Activated CD4-positive, alpha-beta T cell treated with anti-CD3 and anti-CD28 coated beads for 24 hours (primary cell): ENCODE measurements at regions not wholly inside any gene's neighbourhood (a gene's known extent, or its start where the extent isn't known, plus 50 kb on each side); places are given as distances from the start of the nearest gene placed in this dataset.
"Not testable (repeated sequence)": the region's sequence is repeated elsewhere in the genome, so short reads cannot be mapped to it uniquely, and the experiment has no call there.

Experiments used
- DNase-seq, 2 donors: peaks; one replicate each; pipeline ENCODE4 v3.0.0-alpha.2; 2020; ENCODE audit warnings: low read depth in 2 of 2

DNA sequence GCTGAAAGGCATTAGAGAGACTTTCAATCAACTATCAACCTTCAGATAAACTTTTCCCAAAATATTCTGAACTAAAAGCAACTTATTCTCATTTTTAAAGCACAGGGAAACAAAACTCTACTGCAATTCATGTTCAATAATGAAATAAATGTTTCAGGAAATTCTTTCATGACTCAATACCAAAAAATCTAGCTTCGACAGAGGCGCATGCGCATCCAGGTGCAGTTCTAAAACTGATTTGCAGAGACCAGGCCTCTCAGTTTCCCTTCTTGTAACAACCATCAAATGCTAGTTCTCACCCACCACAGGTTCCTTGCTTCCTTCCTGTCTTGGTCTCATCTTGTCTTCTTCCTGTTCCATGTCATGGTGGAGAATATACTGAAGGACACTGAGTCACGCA is 55.3 kb upstream of the NRBF2 start:
- no peak for DNase-seq

DNA sequence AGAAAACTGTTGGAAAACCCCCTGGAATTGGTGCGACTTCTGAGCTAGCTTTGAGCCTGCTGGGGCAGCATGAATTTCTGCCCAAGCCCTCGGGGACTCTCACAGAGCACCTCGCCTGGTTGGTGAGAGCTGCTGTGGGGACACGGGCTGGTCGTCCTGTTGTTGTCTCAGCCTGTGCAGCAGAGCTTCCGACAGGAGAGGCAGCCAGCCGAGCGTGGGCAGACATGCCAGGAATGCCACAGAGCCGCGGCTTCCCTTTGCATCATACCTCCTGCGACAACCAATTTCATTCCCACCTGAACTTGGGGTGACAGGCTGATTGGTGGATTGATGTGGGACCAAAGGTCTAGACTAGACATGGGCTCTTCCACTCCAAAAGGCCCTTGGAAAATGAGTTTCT is 60.2 kb upstream of the NRBF2 start:
- DNase-seq, result no peak

DNA sequence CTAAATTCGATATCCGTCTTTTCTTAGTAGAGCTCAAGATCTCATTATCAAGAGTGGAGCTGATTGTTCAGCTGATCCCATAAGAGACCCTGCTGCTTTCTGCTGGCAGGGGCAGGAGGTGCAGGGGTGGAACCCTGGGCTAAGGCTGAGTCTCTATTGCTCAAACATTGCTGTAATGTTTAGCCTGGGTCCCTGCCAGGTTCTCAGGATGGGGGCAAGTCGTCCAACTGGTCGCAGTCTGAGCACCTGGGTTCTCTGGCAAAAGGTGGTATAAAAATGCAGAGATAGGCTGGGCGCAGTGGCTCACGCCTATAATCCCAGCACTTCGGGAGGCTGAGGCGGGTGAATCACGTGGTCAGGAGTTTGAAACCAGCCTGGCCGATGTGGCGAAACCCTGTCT is 62.0 kb upstream of the NRBF2 start:
- no peak for DNase-seq

DNA sequence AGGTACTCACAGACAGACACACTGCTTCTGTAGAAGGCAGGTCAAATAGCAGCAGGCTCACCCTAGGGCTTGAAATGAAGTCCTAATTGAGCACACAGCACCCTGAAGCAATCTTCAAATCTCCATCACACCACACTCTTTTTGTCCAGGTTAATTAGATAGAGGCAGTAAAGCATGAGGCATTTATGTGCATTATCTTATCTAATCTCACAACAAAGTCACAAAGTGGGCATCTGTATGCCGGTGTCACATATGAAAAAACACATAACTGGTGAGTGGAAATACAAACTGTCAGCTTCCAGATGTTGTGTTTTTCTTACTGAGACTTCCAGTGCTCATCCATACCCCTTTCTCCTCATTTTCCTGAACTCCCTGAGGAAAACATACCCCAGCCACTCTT is 63.8 kb upstream of the NRBF2 start:
- no peak for DNase-seq

DNA sequence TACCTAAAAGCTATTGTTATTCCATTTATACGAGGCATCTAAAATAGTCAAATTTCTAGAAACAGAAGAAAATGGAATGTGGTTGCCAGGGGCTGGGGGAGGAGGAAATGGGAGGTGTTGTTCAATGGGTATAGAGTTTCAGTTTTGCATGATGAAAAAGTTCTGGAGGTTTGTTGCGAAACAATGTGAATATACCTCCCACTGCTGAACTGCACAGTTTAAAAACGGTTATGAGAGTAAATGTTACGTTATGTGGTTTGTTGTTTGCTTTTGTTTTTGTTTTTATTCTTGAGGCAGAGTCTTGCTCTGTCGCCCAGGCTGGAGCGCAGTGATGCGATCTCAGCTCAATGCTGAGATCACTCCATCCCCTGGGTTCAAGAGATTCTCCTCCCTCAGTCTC is 64.9 kb upstream of the NRBF2 start:
- no peak for DNase-seq

DNA sequence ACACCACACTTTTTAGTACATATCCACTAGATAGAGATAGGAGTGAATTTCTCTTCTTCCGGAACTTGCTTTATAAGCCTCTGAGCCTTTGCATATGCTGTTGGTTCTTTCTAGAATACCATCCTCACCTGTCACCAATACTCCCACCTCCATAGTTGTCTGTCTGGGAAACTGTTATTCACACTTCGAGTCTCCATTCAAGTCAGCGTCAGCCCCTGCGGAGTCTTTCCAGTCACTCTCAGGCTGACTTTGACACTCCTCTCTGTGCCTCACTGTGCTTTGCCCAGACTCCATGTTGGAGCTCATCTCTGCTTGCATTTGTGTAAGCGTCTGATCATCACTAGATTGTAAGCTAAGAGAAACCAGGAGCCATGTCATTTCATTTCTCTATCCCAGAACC is 66.5 kb upstream of the NRBF2 start:
- DNase-seq, result no peak

DNA sequence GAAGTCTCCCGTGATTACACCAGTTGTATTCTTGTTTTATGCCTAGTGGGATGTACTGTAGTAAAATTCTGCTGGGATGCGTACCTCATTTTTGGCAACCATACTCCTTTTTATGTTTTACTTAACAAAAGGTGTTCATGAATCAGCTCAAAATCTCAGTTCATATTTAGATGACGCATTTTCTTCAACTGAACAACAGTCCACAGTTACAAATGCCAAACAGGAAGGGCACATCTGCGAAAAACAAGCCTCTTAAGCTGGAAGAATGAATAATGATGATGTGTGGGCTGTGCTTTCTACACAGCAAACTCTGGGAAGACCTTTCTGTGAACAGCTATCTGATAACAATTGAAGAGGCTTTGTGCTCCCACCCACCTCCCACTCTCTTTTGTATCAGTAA is 68.4 kb upstream of the NRBF2 start:
- no peak for DNase-seq

DNA sequence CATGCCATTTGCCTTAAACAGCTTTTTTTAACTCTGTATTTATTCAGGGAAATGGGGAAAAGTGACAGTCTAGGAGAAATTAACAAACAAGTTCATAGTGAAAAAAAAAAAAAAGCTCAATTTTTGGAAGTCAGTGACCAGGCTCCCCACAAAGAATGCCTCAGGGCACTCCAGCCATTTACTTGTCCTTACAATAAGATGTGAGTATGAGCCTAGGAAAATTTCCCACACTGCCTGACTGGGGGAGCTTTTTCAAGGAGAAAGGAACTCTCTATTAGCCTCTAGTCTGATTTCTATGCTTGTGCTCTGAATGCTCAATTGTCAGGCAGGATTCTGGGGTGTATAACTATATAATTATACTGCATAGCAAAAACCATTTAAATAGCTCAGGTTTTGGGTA is 74.9 kb upstream of the NRBF2 start:
- DNase-seq, result no peak

DNA sequence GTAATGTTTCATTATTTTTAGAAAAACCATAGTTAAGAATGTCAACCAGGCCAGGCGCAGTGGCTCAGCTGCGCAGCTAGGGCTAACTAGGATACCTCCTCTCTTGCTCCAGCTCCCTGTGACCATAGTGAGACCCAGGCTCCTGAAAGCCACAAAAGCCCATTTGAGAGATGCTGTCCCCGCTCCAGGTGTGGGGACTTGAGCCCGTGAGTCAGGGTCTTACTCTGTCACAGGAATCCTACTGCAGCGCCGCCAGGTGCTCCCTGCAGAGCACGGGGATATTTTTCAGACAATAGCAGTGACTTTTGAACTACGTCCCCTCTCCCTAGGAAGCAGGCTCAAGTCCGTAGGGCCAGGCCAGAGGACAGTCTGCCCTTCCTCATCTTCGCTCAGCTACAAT is 75.6 kb upstream of the NRBF2 start:
- no peak for DNase-seq

DNA sequence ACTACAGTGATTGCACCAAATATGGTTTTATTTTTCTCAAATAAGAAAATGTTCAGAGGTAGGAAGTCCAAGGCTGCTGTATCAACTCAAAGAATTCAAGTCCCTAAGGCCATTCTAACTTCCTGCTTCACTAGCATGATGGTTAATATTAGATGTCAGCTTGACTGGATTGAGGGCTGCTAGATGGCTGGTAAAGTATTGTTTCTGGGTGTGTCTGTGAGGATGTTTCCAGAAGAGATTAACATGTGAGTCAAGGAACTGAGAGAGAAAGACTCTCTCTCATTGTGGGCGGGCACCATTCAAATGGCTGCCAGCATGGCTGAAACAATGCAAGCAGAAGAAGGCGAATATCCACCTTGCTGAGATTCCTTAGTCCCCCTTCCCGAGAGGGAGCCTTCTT is 77.4 kb upstream of the NRBF2 start:
- DNase-seq, result no peak

DNA sequence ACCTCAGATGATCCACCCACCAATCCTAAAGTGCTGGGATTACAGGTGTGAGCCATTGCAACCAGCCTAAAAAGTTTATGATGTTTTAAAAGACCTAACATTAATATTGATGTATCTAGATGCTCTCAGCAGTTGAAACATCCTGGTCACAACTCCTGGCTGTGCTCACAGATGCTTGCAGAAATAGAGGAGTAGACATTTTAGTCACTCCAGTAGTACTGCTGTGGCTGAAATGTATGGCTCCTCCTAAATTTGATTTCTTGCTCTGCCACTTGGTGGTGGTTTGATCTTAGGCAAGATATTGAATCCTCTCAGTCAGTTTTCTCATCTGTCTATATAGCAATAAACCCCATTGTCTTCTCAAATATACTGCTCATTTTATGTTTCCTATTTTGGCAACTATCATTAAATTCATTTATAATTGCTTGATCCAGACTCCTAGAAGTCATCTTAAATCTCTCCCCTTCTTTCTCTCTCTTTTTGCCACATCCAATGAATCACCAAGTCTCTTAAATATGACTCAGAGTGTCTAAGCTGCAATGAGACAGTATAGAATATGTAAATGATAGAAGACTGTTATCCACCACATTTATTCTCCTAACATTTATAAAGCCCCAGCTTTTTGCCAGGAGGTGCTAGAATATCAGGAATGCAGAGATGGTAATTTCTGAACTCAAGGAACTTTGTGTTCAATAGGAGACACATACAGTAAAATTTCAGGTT is 78.1 kb upstream of the NRBF2 start:
- DNase-seq, result no peak

DNA sequence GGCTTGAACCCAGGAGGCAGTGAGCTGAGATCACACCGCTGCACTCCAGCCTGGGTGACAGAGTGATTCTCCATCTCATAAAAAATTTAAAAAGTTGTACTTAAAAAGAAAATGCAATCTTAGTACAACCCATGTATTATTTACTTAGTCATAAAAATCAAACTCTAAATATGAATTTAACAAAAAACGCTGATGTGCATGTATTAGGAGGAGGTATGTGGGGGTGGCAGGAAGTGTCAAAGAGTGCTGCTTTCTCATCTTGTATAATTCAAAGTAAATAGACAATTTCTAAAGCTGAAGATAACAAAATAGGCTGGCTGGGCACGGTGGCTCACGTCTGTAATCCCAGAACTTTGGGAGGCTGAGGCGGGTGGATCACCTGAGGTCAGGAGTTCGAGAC is 81.0 kb upstream of the NRBF2 start:
- no peak for DNase-seq

DNA sequence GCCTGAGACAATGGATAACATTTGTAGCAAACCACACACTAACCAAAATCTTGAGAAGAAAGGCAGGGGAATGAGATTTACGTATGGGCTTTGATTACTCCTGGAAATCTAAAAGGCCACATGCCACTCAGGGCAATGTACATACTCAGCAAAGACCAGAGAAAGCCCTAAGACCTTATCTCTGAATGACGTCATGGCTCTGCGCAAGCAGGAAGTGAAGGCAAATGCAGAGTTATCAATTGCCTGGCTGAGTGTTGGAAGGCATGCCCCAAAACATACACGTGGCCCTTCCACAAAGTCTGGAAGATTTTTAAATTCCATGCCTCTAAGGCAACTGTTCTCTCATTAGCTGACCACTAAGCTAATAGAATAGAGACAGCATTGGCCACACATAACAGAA is 90.9 kb upstream of the NRBF2 start:
- no peak for DNase-seq

DNA sequence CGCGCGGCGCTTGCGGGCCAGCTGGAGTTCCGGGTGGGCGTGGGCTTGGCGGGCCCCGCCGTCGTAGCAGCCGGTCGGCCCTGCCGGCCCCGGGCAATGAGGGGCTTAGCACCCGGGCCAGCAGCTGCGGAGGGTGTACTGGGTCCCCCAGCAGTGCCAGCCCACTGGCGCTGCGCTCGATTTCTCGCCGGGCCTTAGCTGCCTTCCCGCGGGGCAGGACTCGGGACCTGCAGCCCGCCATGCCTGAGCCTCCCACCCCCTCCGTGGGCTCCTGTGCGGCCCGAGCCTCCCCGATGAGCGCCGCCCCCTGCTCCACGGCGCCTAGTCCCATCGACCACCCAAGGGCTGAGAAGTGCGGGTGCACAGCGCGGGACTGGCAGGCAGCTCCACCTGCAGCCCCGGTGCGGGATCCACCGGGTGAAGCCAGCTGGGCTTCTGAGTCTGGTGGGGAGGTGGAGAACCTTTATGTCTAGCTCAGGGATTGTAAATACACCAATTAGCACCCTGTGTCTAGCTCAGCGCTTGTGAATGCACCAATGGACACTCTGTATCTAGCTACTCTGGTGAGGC is 99.4 kb upstream of the NRBF2 start:
- not testable (repeated sequence) for DNase-seq

DNA sequence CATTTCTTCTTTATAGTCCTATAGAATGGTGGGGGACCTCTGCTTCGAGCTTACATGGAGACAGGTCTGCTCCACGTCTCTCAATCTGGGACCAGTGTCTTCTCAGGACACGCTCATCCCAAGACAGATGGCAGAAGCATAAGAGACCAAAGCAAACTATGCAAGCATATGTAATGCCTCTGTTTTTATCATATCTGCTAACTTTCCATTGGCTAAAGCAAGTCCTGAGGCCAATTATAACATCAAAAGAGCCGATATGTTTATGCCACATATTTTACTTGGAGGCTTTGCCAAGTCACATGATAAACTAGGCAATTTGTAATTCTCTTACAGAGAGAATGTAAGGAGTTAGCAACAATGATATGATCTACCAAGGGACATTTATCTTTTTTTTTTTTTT is 102.6 kb upstream of the NRBF2 start:
- DNase-seq, result no peak

DNA sequence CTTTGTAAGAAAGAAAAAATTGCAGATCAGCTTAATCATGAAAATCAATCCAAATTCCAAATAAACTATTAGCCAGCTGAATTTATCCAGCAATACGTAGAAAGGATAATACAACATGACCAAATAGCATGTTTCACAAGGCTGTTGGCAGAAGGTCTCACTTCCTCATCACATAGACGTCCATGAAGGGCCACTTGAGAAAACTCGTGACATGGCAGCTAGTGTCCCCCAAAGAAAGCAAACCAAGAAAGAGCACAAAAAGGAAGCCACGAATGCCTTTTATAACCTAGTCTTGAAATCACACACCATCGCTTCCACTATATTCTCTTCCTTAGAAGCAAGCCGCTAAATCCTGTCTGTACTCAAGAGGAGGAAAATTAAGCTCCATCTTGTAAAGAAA is 105.6 kb upstream of the NRBF2 start:
- no peak for DNase-seq

DNA sequence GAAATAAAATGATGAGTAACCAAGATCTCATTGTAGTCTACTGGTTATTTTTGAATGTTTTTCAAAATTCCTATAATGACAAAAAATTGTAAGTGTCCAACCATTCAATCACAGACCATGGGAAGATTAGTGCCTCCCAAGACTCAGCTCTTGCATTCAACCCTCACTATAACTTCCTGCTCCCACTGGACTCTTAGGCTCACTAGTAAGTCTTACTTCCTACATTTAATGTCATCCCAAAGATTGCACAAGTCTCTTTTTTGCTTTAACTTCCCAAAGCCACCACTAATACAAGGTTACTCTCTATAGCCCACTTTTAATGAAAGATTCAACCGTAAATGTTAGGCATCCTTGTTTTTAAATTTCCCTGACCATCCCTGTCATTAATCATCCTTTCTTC is 111.9 kb upstream of the NRBF2 start:
- DNase-seq, result no peak

DNA sequence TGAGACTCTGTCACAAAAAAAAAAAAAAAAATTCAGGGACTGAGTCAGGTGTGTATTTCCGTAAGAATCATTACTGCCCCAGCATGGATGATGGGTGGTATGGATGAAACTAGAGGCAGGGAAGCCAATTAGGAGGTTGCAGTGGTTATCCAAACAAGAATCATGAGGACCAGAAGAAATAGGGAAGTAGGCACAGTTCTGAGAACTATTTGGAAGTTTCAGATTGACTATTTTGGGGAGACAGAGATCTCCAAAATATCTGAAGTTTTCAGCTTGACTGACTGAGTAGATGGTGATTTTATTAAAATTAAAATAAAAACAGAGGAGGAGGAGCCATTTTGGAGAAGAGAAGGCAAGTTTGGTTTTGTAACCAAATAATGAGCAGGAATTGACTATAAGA is 119.4 kb upstream of the NRBF2 start:
- no peak for DNase-seq

DNA sequence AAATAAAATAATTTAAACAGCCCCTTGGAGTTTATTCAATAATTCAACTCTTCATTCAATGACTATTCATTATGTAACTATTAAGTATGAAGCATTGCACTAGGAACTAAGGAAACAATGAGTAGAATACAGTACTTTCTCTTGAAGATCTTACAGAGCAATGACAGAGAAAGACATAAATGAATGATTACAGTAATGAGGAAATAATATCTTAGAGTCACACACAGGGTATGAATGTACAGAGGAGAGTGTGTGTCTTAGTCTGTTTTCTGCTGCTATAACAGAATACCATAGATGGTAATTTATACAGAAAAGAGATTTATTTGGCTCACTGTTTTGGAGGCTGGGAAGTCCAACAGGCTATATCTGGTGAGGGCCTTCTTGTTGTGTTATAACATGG is 120.5 kb upstream of the NRBF2 start:
- no peak for DNase-seq

DNA sequence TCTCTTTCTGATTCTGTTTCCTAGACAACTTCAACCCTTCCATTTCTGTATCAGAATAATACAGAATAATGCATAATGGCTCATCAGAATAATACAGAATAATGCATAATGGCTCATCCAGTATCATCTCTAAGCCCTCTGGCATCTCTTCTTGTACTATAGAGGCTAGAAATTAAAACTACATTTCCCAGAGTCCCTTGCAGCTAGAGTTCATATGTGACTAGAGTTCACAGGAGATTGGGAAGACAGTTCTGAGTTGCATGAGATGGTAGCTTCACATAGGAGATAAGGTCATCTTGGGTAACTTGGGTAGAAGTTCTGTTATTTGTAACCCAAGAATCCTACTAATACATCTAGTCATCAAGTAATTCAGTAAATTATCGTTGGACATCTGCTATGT is 122.9 kb upstream of the NRBF2 start:
- DNase-seq, result no peak

DNA sequence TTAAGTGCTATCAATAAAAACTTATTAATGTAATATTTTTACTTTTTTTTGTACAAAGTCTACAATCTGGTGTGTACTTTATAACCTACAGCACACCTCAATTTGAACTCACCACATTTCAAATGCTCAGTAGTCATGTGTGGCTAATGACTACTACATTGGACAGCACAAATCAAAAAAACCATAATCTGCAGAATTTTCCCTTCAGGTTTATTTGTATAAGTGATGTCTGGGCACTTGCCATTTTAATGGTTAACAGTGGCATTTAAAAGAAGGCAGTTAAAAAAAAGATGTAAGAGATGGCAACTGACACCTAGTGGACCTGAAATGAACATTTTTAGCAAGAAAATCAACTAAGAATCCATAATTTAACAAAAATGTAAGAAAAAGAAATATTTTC is 124.6 kb upstream of the NRBF2 start:
- no peak for DNase-seq

DNA sequence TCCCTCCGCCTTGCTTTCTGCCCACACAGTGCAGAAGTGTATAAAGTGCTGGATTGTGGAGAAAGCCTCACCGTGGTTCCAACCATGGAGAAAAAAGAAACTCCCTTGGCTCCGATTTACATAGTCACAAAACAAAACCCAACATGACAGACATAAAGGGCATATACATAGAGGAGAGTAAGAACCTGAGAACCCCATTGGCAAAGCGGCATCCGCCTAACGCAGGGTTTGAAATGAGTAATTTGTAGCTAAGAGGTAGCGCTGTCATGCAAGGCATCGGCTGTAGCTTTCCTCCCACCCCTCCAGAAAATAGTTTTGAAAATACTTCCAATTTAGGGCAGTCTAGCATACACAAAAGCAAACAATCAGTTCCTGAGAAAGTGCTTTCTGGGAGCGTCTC is 126.0 kb upstream of the NRBF2 start:
- DNase-seq, result no peak

DNA sequence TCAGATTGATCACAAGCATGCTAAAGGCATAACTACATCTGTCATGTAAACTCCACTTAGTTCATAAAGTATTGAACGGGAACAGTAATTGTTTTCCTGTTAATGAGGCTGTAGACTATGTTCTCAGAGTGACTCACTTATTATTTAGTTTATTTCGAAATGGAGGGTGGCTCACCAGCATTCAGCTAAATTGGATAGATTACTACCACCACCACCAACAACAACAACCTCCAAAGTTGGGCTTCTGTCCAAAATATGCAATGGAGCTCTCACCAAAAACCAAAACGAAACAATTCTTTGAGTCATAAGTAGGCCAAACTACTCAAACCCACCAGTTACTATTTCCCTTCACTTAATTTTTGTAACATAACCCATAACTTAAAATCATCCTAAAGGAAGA is 127.9 kb upstream of the NRBF2 start:
- no peak for DNase-seq

DNA sequence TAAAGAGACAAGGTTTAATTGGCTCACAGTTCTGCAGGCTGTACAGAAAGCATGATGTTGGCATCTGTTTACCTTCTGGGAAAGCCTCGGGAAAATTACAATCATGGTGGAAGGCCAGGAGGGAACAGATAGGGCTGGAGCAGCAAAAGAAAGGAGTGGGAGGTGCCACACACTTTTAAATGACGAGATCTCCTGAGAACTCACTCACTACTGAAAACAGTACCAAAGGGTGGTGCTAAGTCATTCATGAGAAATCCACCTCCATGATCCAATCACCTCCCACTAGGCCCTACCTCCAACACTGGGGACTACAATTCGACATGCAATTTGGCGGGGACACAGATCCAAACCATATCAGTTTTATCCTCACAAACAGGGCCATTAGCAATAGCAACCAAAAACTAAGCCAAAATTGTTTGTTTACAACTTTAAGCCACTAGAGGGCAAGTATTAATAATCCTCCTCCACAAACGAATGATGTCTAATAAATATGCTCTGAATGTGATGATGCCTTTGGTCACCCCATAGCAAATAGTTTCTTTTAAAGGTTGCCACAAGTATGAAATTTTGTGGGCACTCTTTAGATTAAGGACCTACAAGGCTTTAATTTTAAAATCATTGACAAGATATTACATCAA is 129.2 kb upstream of the NRBF2 start:
- no peak for DNase-seq
